ENCODE measurements at regions not wholly inside any gene's neighbourhood (a gene's known extent, or its start where the extent isn't known, plus 50 kb on each side); places are given as distances from the start of the nearest gene placed in this dataset.

GRCh38 chr6:68007717-68008116 lies 627.4 kb upstream of the ADGRB3 start:
- ChIA-PET POLR2A (no interaction called here), CTCF (no interaction called here)
- no peak for TF ChIP-seq CTCF (IDR thresholded peaks at IDR 0.05; ENCODE audit: insufficient read depth, low read depth, low read length)
- H3K36me3 ChIP-seq (ENCODE audit: control insufficient read depth, insufficient read depth, low read length) = no peaks in the 10 kb centered on the region
- no peak overlapping the region for H3K4me3 ChIP-seq (ENCODE audit: low read depth, low read length)
- DNase-seq (ENCODE audit: low read depth) = no peak
- no peaks in the 10 kb centered on the region for H3K27me3 ChIP-seq (ENCODE audit: control insufficient read depth, insufficient read depth, low read length)

- no peak for TF ChIP-seq CTCF (IDR thresholded peaks at IDR 0.05; ENCODE audit: insufficient read depth, low read depth, low read length)
- ChIA-PET POLR2A (no interaction called here), CTCF (no interaction called here)
- H3K36me3 ChIP-seq (ENCODE audit: control insufficient read depth, insufficient read depth, low read length) = no peaks in the 10 kb centered on the region
- no peak overlapping the region for H3K4me3 ChIP-seq (ENCODE audit: low read depth, low read length)
- H3K27me3 ChIP-seq (ENCODE audit: control insufficient read depth, insufficient read depth, low read length) = no peaks in the 10 kb centered on the region
- DNase-seq (ENCODE audit: low read depth) = no peak
Measured at GRCh38 chr6:67986694-67987232, 648.3 kb upstream of the ADGRB3 start.

- POLR2A ChIA-PET = no interaction called here
Measured at GRCh38 chr6:67976486-67976885, 658.6 kb upstream of the ADGRB3 start.

GRCh38 chr6:67974931-67975330 lies 660.2 kb upstream of the ADGRB3 start:
- CTCF ChIA-PET = no interaction called here
- no peak for TF ChIP-seq CTCF (IDR thresholded peaks at IDR 0.05; ENCODE audit: insufficient read depth, low read depth, low read length)

More at GRCh38 chr6:67976486-67976885, 658.6 kb upstream of the ADGRB3 start:
- CTCF ChIA-PET = no interaction called here
- H3K4me3 ChIP-seq (ENCODE audit: low read depth, low read length) = no peak overlapping the region
- H3K27me3 ChIP-seq (ENCODE audit: control insufficient read depth, insufficient read depth, low read length) = no peaks in the 10 kb centered on the region
- TF ChIP-seq CTCF (IDR thresholded peaks at IDR 0.05; ENCODE audit: insufficient read depth, low read depth, low read length) = no peak
- no peaks in the 10 kb centered on the region for H3K36me3 ChIP-seq (ENCODE audit: control insufficient read depth, insufficient read depth, low read length)
- DNase-seq (ENCODE audit: low read depth) = no peak

GRCh38 chr6:67971812-67972211 lies 663.3 kb upstream of the ADGRB3 start:
- TF ChIP-seq CTCF (IDR thresholded peaks at IDR 0.05; ENCODE audit: insufficient read depth, low read depth, low read length) = no peak
- Histone ChIP-seq H3K4me3 (ENCODE audit: low read depth, low read length) (no peak overlapping the region), H3K36me3 (ENCODE audit: control insufficient read depth, insufficient read depth, low read length) (no peaks in the 10 kb centered on the region), H3K27me3 (ENCODE audit: control insufficient read depth, insufficient read depth, low read length) (no peaks in the 10 kb centered on the region)
- CTCF ChIA-PET = no interaction called here
- DNase-seq (ENCODE audit: low read depth) = no peak
- POLR2A ChIA-PET = no interaction called here

More at GRCh38 chr6:67974931-67975330, 660.2 kb upstream of the ADGRB3 start:
- H3K4me3 ChIP-seq (ENCODE audit: low read depth, low read length) = no peak overlapping the region
- H3K27me3 ChIP-seq (ENCODE audit: control insufficient read depth, insufficient read depth, low read length) = no peaks in the 10 kb centered on the region
- no peak for DNase-seq (ENCODE audit: low read depth)
- POLR2A ChIA-PET = no interaction called here
- no peaks in the 10 kb centered on the region for H3K36me3 ChIP-seq (ENCODE audit: control insufficient read depth, insufficient read depth, low read length)
